HG03095 (cell line): ENCODE measurements at regions not wholly inside any gene's neighbourhood (a gene's known extent, or its start where the extent isn't known, plus 50 kb on each side); places are given as distances from the start of the nearest gene placed in this dataset.
"Not testable (repeated sequence)": the region's sequence is repeated elsewhere in the genome, so short reads cannot be mapped to it uniquely, and the experiment has no call there.

Experiments
- ATAC-seq: cut with Tn5 transposase; IDR thresholded peaks from one replicate; pipeline ENCODE4 v1.9.1; 2021; ENCODE audit warnings: moderate library complexity; ENCODE audit not compliant: unreplicated experiment

DNA sequence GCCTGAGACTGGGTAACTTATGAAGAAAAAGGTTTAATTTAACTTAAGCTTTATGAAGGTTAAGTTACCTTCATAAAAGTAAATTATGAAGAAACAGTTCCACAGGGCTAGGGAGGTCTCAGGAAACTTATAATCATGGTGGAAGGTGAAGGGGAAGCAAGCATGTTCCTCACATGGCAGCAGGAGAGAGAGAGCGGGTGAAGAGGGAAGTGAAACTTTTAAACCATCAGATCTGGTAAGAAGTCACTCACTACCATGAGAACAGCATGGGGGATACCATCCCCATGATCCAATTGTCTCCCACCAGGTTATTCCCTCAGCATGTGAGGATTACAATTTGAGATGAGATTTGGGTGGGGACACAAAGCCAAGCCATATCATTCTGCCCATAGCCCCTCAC is 944.7 kb upstream of the NDST4 start:
- ATAC-seq: no peak

DNA sequence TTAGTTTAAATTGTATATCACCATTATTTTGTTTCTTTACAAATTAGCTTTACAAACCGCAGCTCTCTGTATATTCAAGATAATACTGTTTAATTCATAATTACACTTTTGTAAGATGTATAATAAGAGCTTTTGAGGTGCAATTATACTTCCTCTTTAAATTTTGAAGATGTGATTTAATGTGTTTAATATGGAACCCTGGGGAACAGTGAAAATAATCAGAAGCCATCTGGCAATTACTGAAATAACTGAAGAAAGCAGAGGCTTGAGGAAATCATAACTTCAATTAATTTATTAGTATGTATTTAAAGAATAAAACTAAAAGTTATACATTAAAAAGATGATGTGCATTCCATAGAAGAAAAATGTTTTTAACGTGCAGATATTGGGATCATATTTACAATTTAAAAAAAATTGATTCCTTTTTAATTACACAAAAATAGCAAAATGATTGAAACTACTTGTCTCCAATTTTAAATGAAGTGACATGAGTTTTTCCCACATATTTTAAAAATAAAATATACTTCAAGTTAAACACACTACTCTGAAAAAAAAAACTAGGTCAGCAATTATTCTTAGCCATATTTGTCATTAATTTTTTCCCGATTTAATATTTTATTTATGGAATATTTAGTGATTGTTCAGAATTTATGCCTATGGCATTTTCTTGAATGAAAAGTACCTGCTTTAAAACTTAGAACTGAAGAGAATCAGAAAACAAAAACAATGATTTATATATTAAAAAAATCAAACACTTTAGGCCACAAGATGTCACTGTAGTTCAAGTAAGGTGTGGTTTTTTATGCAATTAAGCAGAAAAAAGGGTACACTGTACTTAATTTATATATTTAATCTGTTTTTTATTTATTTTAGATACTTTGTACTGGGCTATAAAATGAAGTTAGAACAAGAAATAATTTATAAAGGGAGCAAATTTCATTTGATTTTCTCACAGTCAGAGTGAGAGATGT is 942.7 kb upstream of the NDST4 start:
- no peak for ATAC-seq

DNA sequence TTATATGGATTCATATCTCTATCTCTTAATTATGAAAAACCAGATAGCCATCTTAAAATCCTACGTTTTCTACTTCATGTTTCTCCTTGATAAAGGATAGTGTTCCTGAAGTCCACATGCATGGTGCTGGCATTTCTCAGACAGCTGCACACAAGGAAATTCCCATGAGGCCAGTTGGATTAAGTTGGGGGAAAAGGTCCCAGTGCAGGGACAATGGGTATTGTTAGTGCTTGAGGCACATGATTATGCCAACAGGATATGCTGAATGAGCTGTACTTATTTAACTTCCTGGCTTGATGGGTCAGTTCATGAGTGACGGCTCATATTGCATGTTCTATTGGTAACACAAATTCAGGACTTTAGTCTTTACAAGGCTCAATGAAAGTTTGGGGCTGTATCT is 913.9 kb upstream of the NDST4 start:
- ATAC-seq: no peak

DNA sequence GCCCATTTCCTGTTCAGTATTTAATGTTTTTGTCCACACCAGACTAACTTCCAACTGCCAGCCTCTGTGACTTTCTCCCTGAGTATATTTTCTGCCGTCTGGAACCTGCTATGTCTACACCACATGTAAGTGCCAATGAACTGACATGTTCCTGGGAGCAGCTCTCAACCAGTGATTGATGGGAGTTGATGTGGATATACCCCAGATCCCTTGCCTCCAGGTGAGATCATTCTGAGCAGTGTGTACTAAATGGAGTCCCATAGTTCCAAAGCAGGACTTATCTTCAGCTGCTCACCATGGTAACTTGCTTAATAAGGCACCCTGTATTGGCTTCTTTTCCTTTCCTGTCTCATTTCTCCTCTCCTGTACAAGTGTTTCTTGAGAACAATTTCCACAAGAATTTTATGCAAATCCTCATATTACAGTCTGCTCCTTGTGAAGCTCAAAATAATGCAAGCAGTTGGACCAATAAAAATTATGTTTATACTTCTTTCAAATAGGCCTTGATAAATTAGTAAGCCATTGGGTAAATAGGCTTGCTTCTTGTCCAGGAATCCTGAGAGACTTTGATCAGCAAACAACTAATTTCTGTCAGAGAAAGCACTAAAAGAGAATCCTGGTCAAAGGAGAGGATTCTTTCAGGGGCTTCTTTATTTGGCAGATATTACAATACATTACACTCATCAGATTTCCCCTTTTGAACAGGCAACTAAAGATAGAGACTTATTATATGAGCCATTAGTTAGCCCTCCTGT is 911.7 kb upstream of the NDST4 start:
- no peak for ATAC-seq

GRCh38 chr4:116023049-116023448 is 909.6 kb upstream of the NDST4 start:
- no peak for ATAC-seq

DNA sequence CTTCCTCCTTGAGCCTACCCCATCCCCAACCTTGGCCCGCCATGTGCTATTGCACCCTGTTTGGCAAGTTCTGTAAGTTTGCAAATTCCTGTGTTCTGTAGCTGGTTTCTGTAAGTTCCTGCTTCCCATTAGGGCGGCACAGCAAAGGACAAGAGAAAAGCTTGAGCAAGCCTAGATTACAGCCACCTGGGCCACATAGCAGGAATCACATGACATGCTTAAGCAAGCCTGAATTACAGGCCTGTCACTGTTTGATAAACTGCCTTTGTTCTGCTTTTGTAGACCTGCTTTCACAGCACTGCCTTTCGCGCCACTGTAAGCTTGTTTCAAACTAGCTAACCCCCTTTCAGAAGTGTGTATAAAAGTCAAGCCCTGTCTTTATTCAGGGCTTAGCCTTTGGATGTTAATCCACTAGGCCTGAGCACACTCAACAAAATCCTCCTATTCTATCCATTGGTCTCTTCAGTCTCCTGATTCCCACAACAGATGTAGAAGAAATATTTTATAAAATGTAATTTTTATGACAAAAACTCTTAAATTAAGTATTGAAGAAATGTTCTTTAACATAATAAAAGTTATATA is 906.8 kb upstream of the NDST4 start:
- no peak for ATAC-seq

GRCh38 chr4:116018831-116019230 is 905.4 kb upstream of the NDST4 start:
- no peak for ATAC-seq

DNA sequence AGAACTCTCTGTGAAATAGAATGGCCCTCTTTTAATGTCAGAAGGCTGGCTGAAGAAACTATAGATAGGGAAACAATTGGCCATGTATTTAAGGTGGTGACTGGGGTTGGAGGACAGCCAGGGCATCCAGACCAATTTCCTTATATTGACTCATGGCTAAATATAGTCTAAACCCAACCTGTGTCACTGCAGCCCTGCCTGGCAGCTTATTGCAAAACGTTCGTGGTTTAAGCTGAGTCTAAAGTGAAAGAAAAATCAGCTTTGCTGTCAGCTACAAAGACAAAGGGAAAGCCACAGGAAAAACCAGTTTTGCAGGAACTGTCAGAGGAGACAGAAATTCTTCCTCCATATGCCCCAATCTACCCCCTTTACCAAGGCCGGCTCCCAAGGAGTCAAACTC is 902.8 kb upstream of the NDST4 start:
- ATAC-seq: no peak

DNA sequence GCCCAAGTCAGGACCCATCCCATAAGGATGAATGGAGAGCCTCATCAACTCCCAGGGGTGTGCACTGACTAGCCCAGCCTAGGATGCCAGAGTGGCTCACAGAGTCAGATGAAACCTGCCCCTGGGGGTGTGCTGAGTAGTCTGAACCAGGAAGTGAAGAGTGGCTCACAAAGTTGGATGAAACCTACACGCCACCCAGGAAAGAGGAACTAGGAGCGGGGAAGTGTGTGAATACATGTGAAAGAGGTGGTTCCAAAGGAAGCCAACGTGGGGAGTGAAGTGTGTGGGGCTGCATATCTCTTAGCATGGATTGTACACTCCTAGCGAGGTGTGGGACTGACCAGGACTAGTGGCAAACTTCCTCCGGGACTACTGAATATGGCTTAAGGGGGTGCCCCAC is 902.1 kb upstream of the NDST4 start:
- ATAC-seq: no peak

GRCh38 chr4:116015062-116015461 is 901.6 kb upstream of the NDST4 start:
- ATAC-seq: no peak

DNA sequence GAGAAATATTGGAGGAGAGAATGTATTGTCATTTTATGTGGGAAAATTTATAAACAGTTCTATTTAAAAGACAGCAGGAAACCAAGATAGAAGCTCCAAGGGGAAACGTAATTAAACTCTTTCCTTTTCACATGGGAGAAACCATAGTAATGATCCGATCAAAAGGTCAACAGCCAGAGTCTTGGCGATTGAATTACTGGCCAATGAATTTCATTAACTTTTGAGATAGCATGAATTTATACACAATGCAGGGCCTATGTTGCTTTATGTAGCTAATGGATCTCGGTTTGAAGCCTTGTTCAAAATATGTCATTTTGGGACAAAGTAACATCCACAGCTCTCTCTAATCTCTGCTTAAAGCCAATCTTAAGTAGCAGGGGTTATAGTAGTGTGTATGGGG is 897.5 kb upstream of the NDST4 start:
- no peak for ATAC-seq

DNA sequence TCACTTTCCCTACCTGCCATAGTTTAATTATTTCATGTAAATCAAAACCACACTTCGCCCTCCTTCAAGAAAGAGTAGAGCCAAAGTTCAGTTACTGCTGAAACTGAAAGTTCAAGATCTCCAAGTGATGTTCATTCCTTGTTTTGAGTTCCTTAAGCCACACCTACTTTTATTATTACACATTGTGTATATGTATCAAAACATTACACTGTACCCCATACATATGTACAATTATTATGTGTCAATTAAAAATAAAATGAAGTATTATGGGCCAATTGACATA is 892.3 kb upstream of the NDST4 start:
- no peak for ATAC-seq

GRCh38 chr4:116005037-116005805 is 891.8 kb upstream of the NDST4 start:
- no peak for ATAC-seq

GRCh38 chr4:116001291-116001690 is 887.9 kb upstream of the NDST4 start:
- no peak for ATAC-seq

GRCh38 chr4:115986573-115986972 is 873.2 kb upstream of the NDST4 start:
- no peak for ATAC-seq

GRCh38 chr4:115975421-115976001 is 862.1 kb upstream of the NDST4 start:
- not testable (repeated sequence) for ATAC-seq

DNA sequence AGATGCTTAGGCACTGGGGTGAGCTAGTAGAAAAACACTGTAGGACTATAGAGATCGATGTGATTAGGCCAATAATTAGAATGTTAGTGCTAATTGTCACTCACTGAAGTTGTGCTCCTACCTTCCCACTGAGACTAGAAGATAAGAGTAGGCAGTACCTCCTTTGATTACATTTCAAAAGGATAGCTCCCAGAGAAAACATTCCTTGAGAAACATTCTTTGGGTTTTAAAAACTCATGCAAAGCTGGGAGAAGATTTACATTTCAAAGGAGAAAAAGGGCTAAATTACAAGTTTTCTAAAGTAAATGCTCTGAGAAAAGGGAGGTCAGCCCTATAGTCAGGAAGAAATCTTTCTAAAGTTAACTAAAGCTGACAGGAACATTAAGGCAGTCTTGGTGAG is 860.3 kb upstream of the NDST4 start:
- no peak for ATAC-seq

DNA sequence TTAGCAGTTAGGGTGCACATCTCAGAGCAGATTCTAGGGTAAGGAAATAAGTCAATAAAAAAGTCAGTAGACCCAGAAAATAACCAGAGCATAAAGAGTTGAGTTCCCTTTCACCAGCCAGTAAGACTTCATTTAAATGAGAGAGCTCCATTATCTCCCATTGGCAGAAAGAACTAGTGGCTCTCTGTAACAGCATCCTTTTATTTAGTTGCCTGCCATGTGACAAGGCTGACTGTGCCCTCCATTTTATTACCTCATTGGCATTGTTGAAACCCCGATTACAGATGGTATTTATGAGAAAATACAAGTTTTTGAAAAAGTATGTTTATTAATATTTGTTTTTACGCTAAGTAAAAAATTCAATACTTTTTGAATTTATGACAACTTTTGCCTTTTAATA is 859.5 kb upstream of the NDST4 start:
- ATAC-seq: no peak

DNA sequence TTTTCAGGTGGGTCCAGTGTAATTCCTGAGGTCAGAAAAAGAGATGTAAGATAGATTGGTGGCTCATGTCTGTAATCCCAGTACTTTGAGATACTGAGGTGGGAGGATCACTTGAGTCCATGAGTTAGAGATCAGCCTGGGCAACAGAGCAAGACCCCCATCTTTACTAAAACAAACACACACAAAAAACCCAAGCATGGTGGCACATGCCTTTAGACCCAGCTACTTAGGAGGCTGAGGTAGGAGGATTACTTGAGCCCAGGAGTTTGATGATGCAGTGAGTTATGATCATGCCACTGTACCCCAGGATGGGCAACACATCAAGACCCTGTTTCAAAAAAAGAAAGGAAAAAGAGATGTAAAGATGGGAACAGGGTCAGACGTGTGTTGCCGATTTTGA is 857.4 kb upstream of the NDST4 start:
- no peak for ATAC-seq

DNA sequence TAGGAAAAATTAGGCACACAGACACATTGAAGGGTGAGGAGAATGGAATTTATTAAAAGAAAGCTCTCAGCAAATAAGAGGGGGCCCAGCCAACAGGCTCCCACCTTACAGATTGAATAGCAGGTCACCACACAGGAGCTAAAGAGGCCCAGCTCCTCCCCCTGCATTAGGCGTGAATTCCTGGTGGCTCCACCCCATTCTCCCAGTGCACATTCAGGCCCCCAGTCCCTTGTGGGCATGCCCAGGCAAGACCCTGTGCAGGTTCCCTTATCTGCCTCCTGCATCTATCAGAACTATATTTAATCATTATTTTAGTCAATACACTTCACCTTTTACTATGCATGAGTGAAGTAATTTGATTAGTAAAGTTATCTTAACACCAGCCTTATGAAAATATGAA is 856.3 kb upstream of the NDST4 start:
- ATAC-seq: no peak

DNA sequence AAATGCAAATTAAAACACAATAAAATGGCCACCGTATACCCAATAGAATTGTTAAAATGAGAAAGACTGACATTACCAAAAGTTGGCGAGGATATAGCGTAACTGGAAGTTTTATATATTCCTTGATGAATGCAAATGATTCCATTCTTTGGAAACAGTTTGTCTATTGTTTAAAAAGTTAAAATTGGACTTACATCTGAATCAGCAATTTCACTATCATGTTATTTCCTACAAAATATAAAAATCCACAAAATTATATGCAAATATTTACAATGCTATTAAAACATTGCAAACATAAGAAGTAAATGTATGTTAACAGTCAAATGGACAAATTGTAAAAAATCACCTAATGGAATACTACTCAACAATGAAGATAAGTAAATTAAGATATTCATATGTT is 852.2 kb upstream of the NDST4 start:
- no peak for ATAC-seq
